GM13977 (cell line): ENCODE measurements at regions not wholly inside any gene's neighbourhood (a gene's known extent, or its start where the extent isn't known, plus 50 kb on each side); places are given as distances from the start of the nearest gene placed in this dataset.

Experiments
- DNase-seq: peaks from one replicate; pipeline ENCODE4 v3.0.0; 2012; ENCODE audit warnings: low spot score
- in situ Hi-C: fragments of 300-500 bp; cut with MboI; formaldehyde crosslinking; loops from one replicate; pipeline ENCODE4 v1.12.0; 2022; ENCODE audit warnings: low sequenced_read_pairs, low pct_unique_long_range_greater_than_20kb, mixed read lengths, inconsistent platforms; ENCODE audit not compliant: unreplicated experiment
- TF ChIP-seq, protein P1 (sequence below): IDR thresholded peaks from 2 replicates; pipeline ENCODE4 v1.5.1; 2012; ENCODE audit warnings: mild to moderate bottlenecking, control low read depth; ENCODE audit not compliant: insufficient read depth; ENCODE audit errors: extremely low read depth, missing control alignments

DNA sequence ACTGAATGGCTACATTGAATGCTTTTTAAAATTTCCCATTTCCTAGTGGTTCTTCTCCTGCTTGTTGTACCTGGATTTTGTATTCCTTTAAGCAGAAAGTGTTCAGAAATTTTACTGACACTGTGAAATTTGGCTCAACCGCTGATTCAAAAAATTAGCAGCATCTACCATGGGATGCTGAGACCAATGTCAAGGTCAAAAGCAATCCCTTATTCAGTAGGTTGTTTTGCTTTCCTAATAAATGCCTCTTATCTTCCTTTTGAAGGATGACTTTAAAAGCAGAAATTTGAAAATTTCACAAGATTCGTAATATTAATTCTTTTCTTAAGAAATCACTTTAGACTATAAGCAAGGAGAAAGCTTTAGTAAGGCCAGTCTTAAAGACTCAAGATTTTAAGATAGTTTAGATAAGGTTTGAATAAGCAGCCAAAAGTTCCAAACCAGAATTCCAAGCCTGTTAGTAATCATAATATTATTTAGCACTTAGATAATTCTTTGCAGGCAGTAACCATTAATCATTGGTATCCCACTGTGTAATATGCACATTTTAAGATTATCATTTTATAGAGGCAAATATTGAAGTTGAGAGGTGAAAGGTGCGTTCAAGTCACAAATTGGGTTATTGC lies 508.8 kb downstream of the ANKRD50 start:
- TF ChIP-seq, protein P1, sequence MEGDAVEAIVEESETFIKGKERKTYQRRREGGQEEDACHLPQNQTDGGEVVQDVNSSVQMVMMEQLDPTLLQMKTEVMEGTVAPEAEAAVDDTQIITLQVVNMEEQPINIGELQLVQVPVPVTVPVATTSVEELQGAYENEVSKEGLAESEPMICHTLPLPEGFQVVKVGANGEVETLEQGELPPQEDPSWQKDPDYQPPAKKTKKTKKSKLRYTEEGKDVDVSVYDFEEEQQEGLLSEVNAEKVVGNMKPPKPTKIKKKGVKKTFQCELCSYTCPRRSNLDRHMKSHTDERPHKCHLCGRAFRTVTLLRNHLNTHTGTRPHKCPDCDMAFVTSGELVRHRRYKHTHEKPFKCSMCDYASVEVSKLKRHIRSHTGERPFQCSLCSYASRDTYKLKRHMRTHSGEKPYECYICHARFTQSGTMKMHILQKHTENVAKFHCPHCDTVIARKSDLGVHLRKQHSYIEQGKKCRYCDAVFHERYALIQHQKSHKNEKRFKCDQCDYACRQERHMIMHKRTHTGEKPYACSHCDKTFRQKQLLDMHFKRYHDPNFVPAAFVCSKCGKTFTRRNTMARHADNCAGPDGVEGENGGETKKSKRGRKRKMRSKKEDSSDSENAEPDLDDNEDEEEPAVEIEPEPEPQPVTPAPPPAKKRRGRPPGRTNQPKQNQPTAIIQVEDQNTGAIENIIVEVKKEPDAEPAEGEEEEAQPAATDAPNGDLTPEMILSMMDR = no peak
- in situ Hi-C loops = no loop called here
- no peak for DNase-seq

DNA sequence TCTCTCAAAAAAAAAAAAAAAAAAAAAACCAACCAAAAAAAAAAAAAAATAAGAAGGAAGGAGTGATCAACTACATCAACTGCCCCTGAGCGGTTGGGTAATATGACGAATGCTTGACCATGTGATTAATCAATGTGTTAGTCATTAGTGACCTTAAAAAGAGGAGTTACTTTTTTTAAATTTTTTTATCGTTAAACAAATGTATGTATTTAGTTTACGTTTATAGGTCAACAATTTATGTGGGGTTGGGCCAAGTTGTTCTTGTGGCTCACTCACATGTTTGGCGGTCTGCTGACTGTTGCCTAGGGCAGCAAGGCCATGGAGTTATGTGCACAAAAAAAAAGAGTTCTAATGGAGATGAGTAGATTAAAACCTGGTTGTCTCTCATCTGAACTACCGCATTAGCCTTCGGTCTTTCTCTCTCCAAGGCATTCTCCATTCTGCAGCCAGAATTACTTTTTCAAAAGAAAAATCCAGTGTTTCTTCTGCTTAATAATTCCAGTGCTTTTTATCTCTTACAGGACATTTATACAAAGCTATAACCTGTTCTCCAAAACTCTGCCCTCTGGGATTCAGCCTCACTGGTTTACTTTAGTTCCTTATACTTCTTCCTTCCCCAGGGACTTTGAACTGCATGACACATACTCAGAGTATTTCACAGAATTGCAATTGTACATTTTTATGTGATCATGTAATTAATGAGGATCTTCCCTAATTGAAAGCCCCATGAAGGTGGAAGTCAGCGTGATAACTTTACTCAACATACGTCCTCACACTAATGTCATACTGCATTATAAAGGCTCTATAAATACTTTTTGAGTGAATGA lies 505.5 kb downstream of the ANKRD50 start:
- in situ Hi-C loops = no loop called here
- DNase-seq = no peak
- TF ChIP-seq, protein P1 = no peak

DNA sequence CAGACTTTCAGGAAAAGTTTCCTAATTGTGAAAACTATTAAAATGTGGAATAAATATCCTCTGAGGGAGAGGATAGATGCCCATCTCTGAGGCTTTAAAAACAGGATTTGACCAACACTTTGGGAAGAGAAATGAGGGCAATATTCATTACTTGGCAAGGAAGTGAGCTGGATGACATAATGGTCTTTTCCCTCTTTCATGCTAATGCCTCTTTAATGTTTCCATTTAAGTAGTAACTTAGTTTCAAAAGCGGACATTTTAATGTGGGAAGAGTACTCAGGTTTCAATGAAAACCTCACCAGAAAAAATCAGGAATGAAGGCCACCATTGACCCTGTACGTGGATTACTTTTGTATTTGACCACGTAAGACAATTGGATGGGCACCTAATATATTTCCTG lies 503.3 kb downstream of the ANKRD50 start:
- in situ Hi-C loops = no loop called here
- TF ChIP-seq, protein P1 = no peak
- no peak for DNase-seq

DNA sequence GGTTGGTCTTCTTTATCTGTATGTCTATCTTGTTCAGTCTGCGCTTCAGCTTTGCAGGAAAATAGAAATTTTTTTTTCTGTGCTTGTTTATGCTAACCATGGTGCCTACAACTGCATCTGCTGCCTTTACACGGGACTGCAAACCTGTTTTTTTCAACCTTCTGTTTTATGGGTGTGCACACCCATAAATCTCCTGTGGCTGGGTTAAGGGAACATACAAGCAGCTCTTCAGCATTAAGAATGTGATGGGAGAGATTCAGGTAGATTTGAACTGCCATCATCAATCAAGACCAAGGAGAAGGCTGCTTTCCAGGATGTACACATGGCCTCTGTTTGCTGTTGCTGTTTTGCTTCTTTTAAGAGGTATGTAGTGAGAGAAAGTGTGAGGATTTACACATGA lies 502.9 kb downstream of the ANKRD50 start:
- in situ Hi-C loops = no loop called here
- TF ChIP-seq, protein P1 = no peak
- DNase-seq = no peak

DNA sequence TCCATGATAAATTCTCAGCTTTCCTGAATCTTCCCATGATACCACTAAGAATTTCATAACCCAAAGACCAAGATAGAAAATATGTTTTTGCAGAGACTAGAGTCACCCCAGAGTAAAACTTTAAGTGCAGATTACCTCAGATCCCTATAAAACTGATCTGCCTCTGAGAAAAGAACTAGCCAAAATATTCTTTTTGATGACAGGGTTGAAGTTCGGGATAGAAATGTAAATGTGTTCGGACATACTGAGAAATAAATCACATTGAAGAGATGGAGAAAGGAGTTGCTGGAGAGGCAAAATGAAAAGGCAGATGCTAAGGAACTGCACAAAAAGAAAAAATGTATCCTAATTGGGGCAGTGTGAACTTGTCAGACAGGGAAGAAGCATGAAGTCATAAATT lies 501.8 kb downstream of the ANKRD50 start:
- in situ Hi-C loops = no loop called here
- TF ChIP-seq, protein P1 = no peak

DNA sequence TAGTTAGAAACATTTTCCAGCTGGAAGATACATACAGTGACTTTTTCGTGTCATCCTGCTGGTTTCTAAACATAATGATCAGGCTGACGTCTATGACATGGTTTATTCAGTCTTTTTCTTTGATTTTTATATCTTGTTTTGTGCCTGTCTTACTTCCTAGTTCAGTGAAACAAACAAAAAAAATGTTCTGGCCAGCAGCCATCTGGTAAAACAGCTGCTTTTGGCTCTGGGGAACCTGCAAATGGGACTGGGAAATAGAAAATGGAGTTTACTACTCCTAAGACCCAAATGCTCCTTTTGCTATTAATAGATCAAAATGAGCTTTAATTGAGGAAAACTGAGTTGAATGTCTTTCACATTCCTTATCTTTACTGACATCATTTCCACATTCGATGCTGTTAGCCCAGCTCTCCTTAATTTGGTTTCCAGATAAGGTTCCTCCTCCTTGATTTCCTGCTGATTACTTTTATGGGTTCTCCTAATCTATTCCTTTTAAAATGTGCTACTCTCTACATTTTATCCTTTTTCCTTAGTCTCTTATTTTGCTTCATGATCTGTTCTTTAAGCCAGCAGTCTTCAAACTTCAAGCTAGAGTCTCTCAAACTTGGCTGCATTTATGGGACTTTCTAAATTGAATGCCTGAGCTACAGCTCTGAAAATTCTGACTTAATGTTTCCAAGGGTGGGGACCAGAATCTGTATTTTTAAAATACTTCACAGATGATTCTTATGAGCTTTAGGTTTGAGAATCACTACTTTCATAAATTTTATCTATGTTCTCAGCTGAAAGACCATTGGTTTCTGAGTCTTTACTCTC lies 499.5 kb downstream of the ANKRD50 start:
- TF ChIP-seq, protein P1 = no peak
- no peak for DNase-seq
- in situ Hi-C loops = no loop called here

More for the DNA sequence above, 501.8 kb downstream of the ANKRD50 start:
- no peak for DNase-seq
